ENCODE measurements at regions not wholly inside any gene's neighbourhood (a gene's known extent, or its start where the extent isn't known, plus 50 kb on each side); places are given as distances from the start of the nearest gene placed in this dataset.
A peak's percentile ranks its signal among the peaks of the same experiment; 100 is the strongest.

GRCh38 chr3:166013073-166013679, 176.0 kb upstream of the BCHE start:
- POLR2A ChIA-PET (ENCODE audit: low non-redundant PET): no interaction called here
- DNase-seq (ENCODE audit: low spot score): peak; percentile 10
- CTCF ChIA-PET: interaction anchor here (0.6 to 1.2 kb wide), 7 partner anchors 35 to 1019 kb away, joined by 3 to 6 read pairs (median 4); no protein-coding TSS in a partner anchor
- TF ChIP-seq CTCF (conservative IDR thresholded peaks at IDR 0.05; ENCODE audit: low read depth): peak; percentile 69
- no peak overlapping the region for H3K27ac ChIP-seq

GRCh38 chr3:166011771-166012170, 174.5 kb upstream of the BCHE start:
- no peak for DNase-seq (ENCODE audit: low spot score)
- no peak overlapping the region for H3K27ac ChIP-seq
- ChIA-PET POLR2A (ENCODE audit: low non-redundant PET) (no interaction called here), CTCF (interaction anchor here (0.6 to 1.2 kb wide), 2 partner anchors 759 to 891 kb away, joined by 3 to 4 read pairs; no protein-coding TSS in a partner anchor)
- no peak for TF ChIP-seq CTCF (conservative IDR thresholded peaks at IDR 0.05; ENCODE audit: low read depth)

- no peak for DNase-seq (ENCODE audit: low spot score)
- CTCF ChIA-PET: interaction anchor here (0.5 to 1.0 kb wide), 3 partner anchors 717 to 1281 kb away, joined by 3 to 5 read pairs (median 3); no protein-coding TSS in a partner anchor
- no peak for TF ChIP-seq CTCF (conservative IDR thresholded peaks at IDR 0.05; ENCODE audit: low read depth)
- POLR2A ChIA-PET (ENCODE audit: low non-redundant PET): no interaction called here
- no peak overlapping the region for H3K27ac ChIP-seq
Measured at GRCh38 chr3:166005126-166005525, 167.9 kb upstream of the BCHE start.

GRCh38 chr3:165994293-165994692, 157.1 kb upstream of the BCHE start:
- H3K27ac ChIP-seq: no peak overlapping the region
- CTCF ChIA-PET: interaction anchor here (0.6 kb wide), 1 partner anchor 50 kb away, joined by 5 read pairs; no protein-coding TSS in a partner anchor
- DNase-seq (ENCODE audit: low spot score): no peak
- POLR2A ChIA-PET (ENCODE audit: low non-redundant PET): no interaction called here
- no peak for TF ChIP-seq CTCF (conservative IDR thresholded peaks at IDR 0.05; ENCODE audit: low read depth)

- POLR2A ChIA-PET (ENCODE audit: low non-redundant PET): no interaction called here
- no peak for DNase-seq (ENCODE audit: low spot score)
- CTCF ChIA-PET: no interaction called here
- no peak for TF ChIP-seq CTCF (conservative IDR thresholded peaks at IDR 0.05; ENCODE audit: low read depth)
- H3K27ac ChIP-seq: no peak overlapping the region
Measured at GRCh38 chr3:165984589-165984988, 147.4 kb upstream of the BCHE start.

GRCh38 chr3:165983284-165983683, 146.1 kb upstream of the BCHE start:
- ChIA-PET POLR2A (ENCODE audit: low non-redundant PET) (no interaction called here), CTCF (no interaction called here)
- DNase-seq (ENCODE audit: low spot score): no peak
- no peak overlapping the region for H3K27ac ChIP-seq
- TF ChIP-seq CTCF (conservative IDR thresholded peaks at IDR 0.05; ENCODE audit: low read depth): no peak

Data from RWPE1 (cell line).